Gastroesophageal sphincter (tissue), 4 donors: ENCODE measurements at regions not wholly inside any gene's neighbourhood (a gene's known extent, or its start where the extent isn't known, plus 50 kb on each side); places are given as distances from the start of the nearest gene placed in this dataset.

Source experiments
- ATAC-seq: fragments of 150-250 bp; one replicate; pipeline ENCODE4 v1.9.1; 2016; ENCODE audit warnings: mild to moderate bottlenecking, moderate library complexity
- H3K27ac ChIP-seq, 4 donors: fragments of 200-600 bp; sonication (generic) in 3 of 4; 1 replicate in 3 of 4; 2 replicates in 1 of 4; pipeline ENCODE4 v1.5.1; 2016 to 2019
- H3K27me3 ChIP-seq: fragments of 200-600 bp; sonication (generic); one replicate; pipeline ENCODE4 v1.5.1; 2019
- H3K36me3 ChIP-seq, 2 donors: fragments of 200-600 bp; sonication (generic); one replicate each; pipeline ENCODE4 v1.5.1; 2019; ENCODE audit warnings: control low read depth in 1 of 2
- H3K4me1 ChIP-seq, 3 donors: fragments of 200-600 bp; sonication (generic); 1 replicate in 2 of 3; 2 replicates in 1 of 3; pipeline ENCODE4 v1.5.1; 2016 to 2019; ENCODE audit warnings: control low read depth in 2 of 3
- H3K4me3 ChIP-seq, 2 donors: fragments of 200-600 bp; sonication (generic); one replicate each; pipeline ENCODE4 v1.5.1; 2019; ENCODE audit warnings: mild to moderate bottlenecking in 1 of 2, moderate library complexity in 1 of 2
- H3K9me3 ChIP-seq, 3 donors: fragments of 200-600 bp; sonication (generic); one replicate each; pipeline ENCODE4 v1.5.1; 2017 to 2019; ENCODE audit warnings: control low read depth in 2 of 3
- EP300 ChIP-seq: sonication (generic); formaldehyde crosslinking; IDR thresholded peaks from one replicate; pipeline ENCODE4 v1.6.1; 2017; ENCODE audit warnings: antibody characterized with exemption, mild to moderate bottlenecking
- POLR2A ChIP-seq, 2 donors: fragments of 450-650 bp; IDR thresholded peaks; one replicate each; pipeline ENCODE4 v1.6.1; 2017; ENCODE audit warnings: antibody characterized with exemption in 2 of 2, mild to moderate bottlenecking in 2 of 2, moderate library complexity in 1 of 2
- POLR2AphosphoS5 ChIP-seq: sonication (generic); formaldehyde crosslinking; IDR thresholded peaks from one replicate; pipeline ENCODE4 v1.6.1; 2017; ENCODE audit warnings: antibody characterized with exemption
- WGBS, 2 donors: methylation state at CpG; one replicate each; pipeline ENCODE4 v1.1.5; 2018; ENCODE audit warnings: low coverage in 1 of 2; 5-methylcytosine and 5-hydroxymethylcytosine counted together
- TF ChIP-seq, protein P1 (sequence below), 4 experiments: fragments of 200-600 bp in 2 of 4; fragments of 450-650 bp in 2 of 4; sonication (generic) in 1 of 4; IDR thresholded peaks; one replicate each; pipeline ENCODE4 v1.5.1; 2017 to 2019; ENCODE audit warnings: antibody characterized with exemption in 4 of 4, mild to moderate bottlenecking in 2 of 4, moderate library complexity in 2 of 4

DNA sequence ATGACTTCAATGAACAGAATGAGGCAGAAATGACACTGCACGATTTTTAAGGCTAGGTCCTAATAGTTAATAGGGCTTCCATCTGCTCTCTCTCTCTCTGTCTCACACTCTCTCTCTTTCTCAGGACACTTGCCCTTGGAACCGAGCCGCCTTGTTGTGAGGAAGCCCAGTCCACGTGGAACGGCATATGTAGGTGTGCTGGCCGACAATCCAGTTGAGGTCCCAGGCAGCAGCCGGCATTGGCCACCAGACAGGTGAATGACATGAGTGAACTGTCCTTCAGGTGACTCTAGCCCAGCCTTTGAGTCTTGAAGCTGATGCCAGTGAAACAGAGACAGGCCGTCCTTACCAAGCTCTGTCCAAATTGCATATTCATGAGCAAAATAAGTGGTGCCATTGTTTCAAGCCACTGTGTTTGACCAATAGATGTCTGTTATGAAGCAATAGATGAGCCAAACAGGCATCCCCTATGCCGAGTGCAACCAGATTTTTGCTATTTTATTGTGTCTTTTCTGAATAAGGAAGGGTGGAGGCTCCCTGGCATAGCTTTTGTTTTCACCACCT lies 217.5 kb upstream of the LHX5 start:
- Histone ChIP-seq H3K36me3 (no peaks in the 10 kb centered on the region), H3K9me3 (no peaks in the 10 kb centered on the region), H3K27ac (no peak overlapping the region), H3K4me1 (no peaks in the 10 kb centered on the region), H3K27me3 (peaks cover 78% of the 10 kb centered on the region), H3K4me3 (no peak overlapping the region)
- WGBS, 2 donors = 66 to 80% methylated on average over 3 of the region's 9 CpGs
- TF ChIP-seq POLR2AphosphoS5 (no peak), EP300 (no peak), POLR2A (IDR thresholded peaks at IDR 0.05) (no peak)
- TF ChIP-seq, protein P1, sequence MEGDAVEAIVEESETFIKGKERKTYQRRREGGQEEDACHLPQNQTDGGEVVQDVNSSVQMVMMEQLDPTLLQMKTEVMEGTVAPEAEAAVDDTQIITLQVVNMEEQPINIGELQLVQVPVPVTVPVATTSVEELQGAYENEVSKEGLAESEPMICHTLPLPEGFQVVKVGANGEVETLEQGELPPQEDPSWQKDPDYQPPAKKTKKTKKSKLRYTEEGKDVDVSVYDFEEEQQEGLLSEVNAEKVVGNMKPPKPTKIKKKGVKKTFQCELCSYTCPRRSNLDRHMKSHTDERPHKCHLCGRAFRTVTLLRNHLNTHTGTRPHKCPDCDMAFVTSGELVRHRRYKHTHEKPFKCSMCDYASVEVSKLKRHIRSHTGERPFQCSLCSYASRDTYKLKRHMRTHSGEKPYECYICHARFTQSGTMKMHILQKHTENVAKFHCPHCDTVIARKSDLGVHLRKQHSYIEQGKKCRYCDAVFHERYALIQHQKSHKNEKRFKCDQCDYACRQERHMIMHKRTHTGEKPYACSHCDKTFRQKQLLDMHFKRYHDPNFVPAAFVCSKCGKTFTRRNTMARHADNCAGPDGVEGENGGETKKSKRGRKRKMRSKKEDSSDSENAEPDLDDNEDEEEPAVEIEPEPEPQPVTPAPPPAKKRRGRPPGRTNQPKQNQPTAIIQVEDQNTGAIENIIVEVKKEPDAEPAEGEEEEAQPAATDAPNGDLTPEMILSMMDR (IDR thresholded peaks at IDR 0.05) = no peak
- no peak for ATAC-seq

GRCh38 chr12:113688313-113688712 lies 216.6 kb upstream of the LHX5 start:
- Histone ChIP-seq H3K27ac (no peak overlapping the region), H3K36me3 (no peaks in the 10 kb centered on the region), H3K9me3 (no peaks in the 10 kb centered on the region), H3K4me3 (no peak overlapping the region), H3K4me1 (no peaks in the 10 kb centered on the region), H3K27me3 (peaks cover 78% of the 10 kb centered on the region)
- 60 to 67% methylated on average over 1 to 5 of the region's 5 CpGs for whole genome bisulfite sequencing, 2 donors
- TF ChIP-seq EP300 (no peak), POLR2A (IDR thresholded peaks at IDR 0.05) (no peak), POLR2AphosphoS5 (no peak)
- TF ChIP-seq, protein P1 (IDR thresholded peaks at IDR 0.05) = no peak
- ATAC-seq = no peak

GRCh38 chr12:113684908-113685782 lies 213.5 kb upstream of the LHX5 start:
- ATAC-seq = no peak
- H3K27me3 ChIP-seq = peaks cover 82% of the 10 kb centered on the region
- H3K9me3 ChIP-seq = no peaks in the 10 kb centered on the region
- no peak overlapping the region for H3K27ac ChIP-seq
- 50 to 72% methylated on average over 4 to 8 of the region's 20 CpGs for WGBS, 2 donors
- TF ChIP-seq, protein P1 (IDR thresholded peaks at IDR 0.05) = no peak
- TF ChIP-seq EP300 (no peak), POLR2AphosphoS5 (no peak)
- no peaks in the 10 kb centered on the region for H3K36me3 ChIP-seq
- no peaks in the 10 kb centered on the region for H3K4me1 ChIP-seq
- no peak overlapping the region for H3K4me3 ChIP-seq

DNA sequence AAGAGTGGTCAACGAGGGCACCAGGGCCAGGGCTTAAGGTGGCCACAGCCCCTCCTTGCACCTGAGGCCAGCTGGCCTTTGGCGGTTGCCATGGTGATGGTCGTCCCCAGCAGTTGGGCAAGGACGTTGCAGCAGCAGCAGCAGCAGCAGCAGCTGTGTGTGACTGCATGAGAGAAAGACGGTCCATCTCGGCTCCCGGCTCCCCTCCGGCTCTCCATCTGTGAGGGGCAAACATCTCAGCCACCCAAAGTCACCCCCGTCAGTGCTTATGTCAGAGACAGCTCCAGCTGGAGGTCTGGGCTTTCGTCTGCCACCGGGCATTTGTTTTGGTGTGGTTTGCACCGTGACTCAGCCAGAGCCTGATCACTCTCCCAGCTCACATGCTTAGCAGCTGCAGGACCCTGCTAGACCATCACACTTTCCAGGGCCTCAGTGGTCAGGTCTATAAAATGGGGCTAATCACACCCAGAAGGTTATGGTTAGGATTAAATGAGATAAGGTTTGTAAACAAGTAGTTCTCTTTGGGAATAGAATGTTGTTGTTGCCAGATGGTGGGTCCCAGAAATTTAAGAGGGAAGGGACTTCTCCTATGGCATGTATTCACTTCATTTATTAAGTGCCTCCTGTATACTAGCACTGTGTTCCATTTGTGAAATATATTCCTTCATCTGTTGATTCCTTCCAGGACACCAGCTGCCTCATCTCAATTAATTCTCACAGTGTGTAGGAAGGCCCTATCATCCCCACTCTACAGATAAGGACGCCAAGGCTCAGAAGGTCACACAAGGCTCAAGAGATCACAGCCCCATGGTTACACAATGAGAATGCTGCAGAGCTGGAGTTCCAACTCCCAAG lies 212.6 kb upstream of the LHX5 start:
- 0 to 41% methylated on average over 2 to 6 of the region's 13 CpGs for WGBS, 2 donors
- ATAC-seq = no peak
- Histone ChIP-seq H3K4me3 (no peak overlapping the region), H3K9me3 (no peaks in the 10 kb centered on the region), H3K27ac (no peak overlapping the region), H3K4me1 (no peaks in the 10 kb centered on the region), H3K27me3 (peaks cover 83% of the 10 kb centered on the region), H3K36me3 (no peaks in the 10 kb centered on the region)
- no peak for TF ChIP-seq POLR2A (IDR thresholded peaks at IDR 0.05)
- TF ChIP-seq, protein P1 (IDR thresholded peaks at IDR 0.05) = no peak
- no peak for TF ChIP-seq EP300
- TF ChIP-seq POLR2AphosphoS5 = no peak
